GM12878 (cell line): ENCODE measurements at regions not wholly inside any gene's neighbourhood (a gene's known extent, or its start where the extent isn't known, plus 50 kb on each side); places are given as distances from the start of the nearest gene placed in this dataset.

Experiments used
- ATAC-seq: fragments of 200-7000 bp; cut with Tn5 transposase; 3 replicates; pipeline ENCODE4 v1.9.1; 2020; ENCODE audit warnings: mild to moderate bottlenecking, moderate library complexity
- BruUV-seq: library from RNA; stranded (reverse); fragments of 400-500 nt; replicated peaks from 2 replicates; lab custom pipeline; 2021; lab: Mats Ljungman, UMichigan
- CTCF ChIA-PET: fragments of 300-600 bp; sonication (Branson Sonifier 250); formaldehyde crosslinking; extraction: SDS; loops from one replicate; lab custom pipeline; 2021; ENCODE audit warnings: inconsistent platforms; lab: Yijun Ruan, JAX
- POLR2A ChIA-PET: fragments of 350-600 bp; formaldehyde crosslinking; extraction: SDS; loops from one replicate; lab custom pipeline; 2021; ENCODE audit warnings: inconsistent platforms; lab: Charles Lee
- RAD21 ChIA-PET: fragments of 300-600 bp; sonication (Branson Sonifier 250); formaldehyde crosslinking; loops from one replicate; lab custom pipeline; 2023; ENCODE audit warnings: antibody characterized with exemption; ENCODE audit not compliant: unreplicated experiment; lab: Charles Lee
- SMC1A ChIA-PET: fragments of 300-600 bp; sonication (Branson Sonifier 250); formaldehyde crosslinking; loops from one replicate; lab custom pipeline; 2023; ENCODE audit not compliant: unreplicated experiment, uncharacterized antibody; lab: Charles Lee
- DNase-seq: peaks from one replicate; pipeline ENCODE4 v3.0.0-alpha.2; 2011; ENCODE audit warnings: low read depth, low spot score
- FAIRE-seq: peaks from 3 replicates; lab custom pipeline; 2011; peaks lifted over from hg19 to GRCh38; lab: Jason Lieb, UNC
- H2AFZ ChIP-seq: 2 replicates; pipeline ENCODE4 v1.6.0; 2011; ENCODE audit warnings: low read depth, low read length, control low read depth; ENCODE audit not compliant: control insufficient read depth
- H3K27ac ChIP-seq: 2 replicates; pipeline ENCODE4 v1.5.1; 2011; ENCODE audit warnings: control low read depth; ENCODE audit not compliant: control insufficient read depth, insufficient read depth
- H3K27me3 ChIP-seq, 2 experiments: replicated peaks in 1 of 2; 2 replicates each; pipeline versions ENCODE4 v1.6.0 to v1.6.1; 2011; ENCODE audit warnings: low read length in 1 of 2; ENCODE audit not compliant: control insufficient read depth in 2 of 2, insufficient read depth in 2 of 2
- H3K36me3 ChIP-seq, 2 experiments: 2 replicates each; pipeline ENCODE4 v1.5.1; 2011; ENCODE audit warnings: low read length in 1 of 2; ENCODE audit not compliant: control insufficient read depth in 2 of 2, insufficient read depth in 2 of 2
- H3K4me1 ChIP-seq: 2 replicates; pipeline ENCODE4 v1.6.1; 2011; ENCODE audit warnings: mild to moderate bottlenecking, low read length, moderate library complexity, mixed read lengths; ENCODE audit not compliant: control insufficient read depth, insufficient read depth
- H3K4me2 ChIP-seq: 2 replicates; pipeline ENCODE4 v1.6.0; 2011; ENCODE audit warnings: control low read depth; ENCODE audit not compliant: control insufficient read depth, insufficient read depth
- H3K4me3 ChIP-seq: fragments of 200-600 bp; sonication (generic); 2 replicates; pipeline ENCODE4 v1.5.1; 2016
- H3K79me2 ChIP-seq: 2 replicates; pipeline ENCODE4 v1.6.0; 2011; ENCODE audit warnings: low read length; ENCODE audit not compliant: control insufficient read depth, insufficient read depth
- H3K9ac ChIP-seq: 2 replicates; pipeline ENCODE4 v1.8.0; 2011; ENCODE audit warnings: low read length, control low read depth, mixed read lengths; ENCODE audit not compliant: control insufficient read depth, insufficient read depth
- H3K9me3 ChIP-seq: replicated peaks from 3 replicates; pipeline ENCODE4 v1.5.1; 2011; ENCODE audit warnings: mild to moderate bottlenecking, low read length; ENCODE audit not compliant: control insufficient read depth, insufficient read depth
- H4K20me1 ChIP-seq: 2 replicates; pipeline ENCODE4 v1.6.0; 2011; ENCODE audit not compliant: control insufficient read depth, insufficient read depth
- CUX1 ChIP-seq: IDR thresholded peaks from 2 replicates; pipeline ENCODE4 v1.6.1; 2012; ENCODE audit warnings: improper control_type of control experiment, low read depth, low read length; ENCODE audit not compliant: insufficient replicate concordance
- IRF4 ChIP-seq: IDR thresholded peaks from 2 replicates; pipeline ENCODE4 v1.6.1; 2011; ENCODE audit warnings: low read depth, low read length
- LARP7 ChIP-seq: fragments of 450-650 bp; IDR thresholded peaks from 2 replicates; pipeline ENCODE4 v1.6.1; 2017; ENCODE audit warnings: mild to moderate bottlenecking
- MEF2A ChIP-seq: IDR thresholded peaks from 2 replicates; pipeline ENCODE4 v1.6.1; 2011; ENCODE audit warnings: low read depth, mild to moderate bottlenecking, low read length, moderate library complexity; ENCODE audit not compliant: insufficient read depth
- MLLT1 ChIP-seq: fragments of 450-650 bp; IDR thresholded peaks from 2 replicates; pipeline ENCODE4 v1.6.1; 2016; ENCODE audit warnings: mild to moderate bottlenecking
- NBN ChIP-seq: fragments of 450-650 bp; IDR thresholded peaks from 2 replicates; pipeline ENCODE4 v1.6.1; 2016
- PAX5 ChIP-seq: IDR thresholded peaks from 2 replicates; pipeline ENCODE4 v1.6.1; 2011; ENCODE audit warnings: low read depth, low read length, borderline replicate concordance
- PAX8 ChIP-seq: fragments of 450-650 bp; IDR thresholded peaks from 2 replicates; pipeline ENCODE4 v1.6.1; 2017; ENCODE audit warnings: mild to moderate bottlenecking, moderate library complexity
- SMARCA5 ChIP-seq: fragments of 450-650 bp; IDR thresholded peaks from 2 replicates; pipeline ENCODE4 v1.6.1; 2017; ENCODE audit warnings: mild to moderate bottlenecking
- SREBF2 ChIP-seq: IDR thresholded peaks from 2 replicates; pipeline ENCODE4 v1.6.1; 2012; ENCODE audit warnings: mild to moderate bottlenecking, low read length
- ZBTB11 ChIP-seq: fragments of 450-650 bp; formaldehyde crosslinking; IDR thresholded peaks from 2 replicates; pipeline ENCODE4 v1.5.0; 2022; ENCODE audit warnings: mild to moderate bottlenecking, missing genetic modification characterization
- ZNF207 ChIP-seq: fragments of 450-650 bp; IDR thresholded peaks from 2 replicates; pipeline ENCODE4 v1.6.1; 2014; ENCODE audit warnings: antibody characterized with exemption, mild to moderate bottlenecking, borderline replicate concordance
- ZNF274 ChIP-seq: IDR thresholded peaks from one replicate; pipeline ENCODE4 v1.8.0; 2011; ENCODE audit not compliant: insufficient read length, insufficient read depth
- ZNF384 ChIP-seq: IDR thresholded peaks from 2 replicates; pipeline ENCODE4 v1.6.1; 2012; ENCODE audit warnings: low read depth, mild to moderate bottlenecking, low read length, improper control_type of control experiment, borderline replicate concordance
- in situ Hi-C: fragments of 300-500 bp; cut with MboI; formaldehyde crosslinking; loops from 9 replicates; pipeline ENCODE4 v1.14.3; 2018; ENCODE audit warnings: mixed read lengths
- intact Hi-C: fragments of 100-400 bp; cut with micrococcal nuclease; formaldehyde crosslinking; loops from one replicate; pipeline ENCODE4 v1.14.2; 2022; ENCODE audit not compliant: unreplicated experiment
- TF ChIP-seq, protein P1 (sequence below): IDR thresholded peaks from 2 replicates; pipeline ENCODE4 v1.6.1; 2011; ENCODE audit warnings: low read depth, low read length, improper control_type of control experiment, borderline replicate concordance

- Histone ChIP-seq H3K4me1 (no peaks in the 10 kb centered on the region), H3K9ac (no peak overlapping the region), H3K36me3 (no peaks in the 10 kb centered on the region), H3K79me2 (no peaks in the 10 kb centered on the region), H2AFZ (no peak overlapping the region), H4K20me1 (no peaks in the 10 kb centered on the region), H3K27me3 (no peaks in the 10 kb centered on the region), H3K4me2 (no peak overlapping the region), H3K9me3 (no peaks in the 10 kb centered on the region), H3K4me3 (no peak overlapping the region), H3K27ac (no peak overlapping the region)
- POLR2A ChIA-PET: no interaction called here
- no peak for FAIRE-seq
- SMC1A ChIA-PET: no interaction called here
- no TSS peak for BruUV-seq
- in situ Hi-C loops (no loop called here), intact Hi-C loops (no loop called here)
- ATAC-seq: no peak
- CTCF ChIA-PET: no interaction called here
- RAD21 ChIA-PET: interaction anchor here (0.6 kb wide), 1 partner anchor 31 kb away, joined by 4 read pairs; no protein-coding TSS in a partner anchor
- no peak for DNase-seq
- TF ChIP-seq LARP7 (no peak), PAX8 (no peak), IRF4 (no peak), NBN (no peak), ZNF207 (no peak), SMARCA5 (no peak), PAX5 (no peak), ZNF384 (no peak), SREBF2 (no peak), MEF2A (no peak), MLLT1 (no peak), ZBTB11 (CRISPR knock-in tag) (no peak), ZNF274 (no peak), CUX1 (no peak)
- TF ChIP-seq, protein P1, sequence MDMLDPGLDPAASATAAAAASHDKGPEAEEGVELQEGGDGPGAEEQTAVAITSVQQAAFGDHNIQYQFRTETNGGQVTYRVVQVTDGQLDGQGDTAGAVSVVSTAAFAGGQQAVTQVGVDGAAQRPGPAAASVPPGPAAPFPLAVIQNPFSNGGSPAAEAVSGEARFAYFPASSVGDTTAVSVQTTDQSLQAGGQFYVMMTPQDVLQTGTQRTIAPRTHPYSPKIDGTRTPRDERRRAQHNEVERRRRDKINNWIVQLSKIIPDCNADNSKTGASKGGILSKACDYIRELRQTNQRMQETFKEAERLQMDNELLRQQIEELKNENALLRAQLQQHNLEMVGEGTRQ: no peak
Observed at GRCh38 chr1:164922585-164922984, 363.6 kb downstream of the PBX1 start.
